HG03521 (cell line): ENCODE measurements at regions not wholly inside any gene's neighbourhood (a gene's known extent, or its start where the extent isn't known, plus 50 kb on each side); places are given as distances from the start of the nearest gene placed in this dataset.
"Not testable (repeated sequence)": the region's sequence is repeated elsewhere in the genome, so short reads cannot be mapped to it uniquely, and the experiment has no call there.

Experiments used
- ATAC-seq: cut with Tn5 transposase; IDR thresholded peaks from one replicate; pipeline ENCODE4 v1.9.1; 2021; ENCODE audit warnings: mild to moderate bottlenecking, moderate library complexity; ENCODE audit not compliant: unreplicated experiment

GRCh38 chr10:8173243-8173865, 118.9 kb downstream of the GATA3 start:
- ATAC-seq: no peak

GRCh38 chr10:8173866-8174243, 119.4 kb downstream of the GATA3 start:
- no peak for ATAC-seq

GRCh38 chr10:8174762-8175161, 120.3 kb downstream of the GATA3 start:
- no peak for ATAC-seq

- not testable (repeated sequence) for ATAC-seq
Measured at GRCh38 chr10:8177526-8177925, 123.0 kb downstream of the GATA3 start.

GRCh38 chr10:8179773-8180172, 125.3 kb downstream of the GATA3 start:
- ATAC-seq: not testable (repeated sequence)

GRCh38 chr10:8180360-8181109, 126.0 kb downstream of the GATA3 start:
- no peak for ATAC-seq

GRCh38 chr10:8181496-8182157, 127.1 kb downstream of the GATA3 start:
- ATAC-seq: no peak

- no peak for ATAC-seq
Measured at GRCh38 chr10:8182806-8183205, 128.3 kb downstream of the GATA3 start.

- no peak for ATAC-seq
Measured at GRCh38 chr10:8183241-8183704, 128.8 kb downstream of the GATA3 start.

- no peak for ATAC-seq
Measured at GRCh38 chr10:8187171-8187666, 132.7 kb downstream of the GATA3 start.

- no peak for ATAC-seq
Measured at GRCh38 chr10:8189458-8189857, 135.0 kb downstream of the GATA3 start.

- ATAC-seq: no peak
Measured at GRCh38 chr10:8192301-8192700, 137.8 kb downstream of the GATA3 start.

- ATAC-seq: no peak
Measured at GRCh38 chr10:8193546-8193945, 139.1 kb downstream of the GATA3 start.

- no peak for ATAC-seq
Measured at GRCh38 chr10:8194050-8194449, 139.6 kb downstream of the GATA3 start.

- ATAC-seq: no peak
Measured at GRCh38 chr10:8206882-8207281, 152.4 kb downstream of the GATA3 start.

GRCh38 chr10:8211631-8212030, 157.1 kb downstream of the GATA3 start:
- no peak for ATAC-seq

- no peak for ATAC-seq
Measured at GRCh38 chr10:8213735-8214134, 159.2 kb downstream of the GATA3 start.

GRCh38 chr10:8214587-8214986, 160.1 kb downstream of the GATA3 start:
- ATAC-seq: no peak

GRCh38 chr10:8216893-8217292, 162.4 kb downstream of the GATA3 start:
- no peak for ATAC-seq

GRCh38 chr10:8221451-8221850, 167.0 kb downstream of the GATA3 start:
- ATAC-seq: no peak

GRCh38 chr10:8224591-8224990, 170.1 kb downstream of the GATA3 start:
- ATAC-seq: no peak

- ATAC-seq: no peak
Measured at GRCh38 chr10:8225187-8225586, 170.7 kb downstream of the GATA3 start.
